WI38 (cell line): ENCODE measurements at regions not wholly inside any gene's neighbourhood (a gene's known extent, or its start where the extent isn't known, plus 50 kb on each side); places are given as distances from the start of the nearest gene placed in this dataset.

Source experiments
- H3K4me3 ChIP-seq: 2 replicates; pipeline ENCODE4 v1.5.1; 2011; ENCODE audit warnings: low read depth, mild to moderate bottlenecking, control low read depth, low read length
- CTCF ChIP-seq: IDR thresholded peaks from 2 replicates; pipeline ENCODE4 v1.5.1; 2012; ENCODE audit warnings: low read depth, mild to moderate bottlenecking, control low read depth, low read length

DNA sequence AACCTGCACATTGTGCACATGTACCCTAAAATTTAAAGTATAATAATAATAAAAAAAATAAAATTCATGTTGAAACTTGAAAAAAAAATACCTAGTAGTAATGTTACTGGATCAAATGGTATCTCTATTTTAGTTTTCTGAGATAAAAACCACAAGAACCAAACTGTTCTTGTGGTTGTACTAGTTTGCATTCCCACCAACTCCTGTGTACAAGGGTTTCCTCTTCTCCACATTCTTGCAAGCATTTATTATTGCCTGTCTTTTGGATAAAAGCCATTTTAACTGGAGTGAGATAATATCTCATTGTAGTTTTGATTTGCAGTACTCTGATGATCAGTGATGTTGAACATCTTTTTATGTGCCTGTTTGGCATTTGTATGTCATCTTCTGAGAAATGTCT is 177.7 kb downstream of the KIF20B start:
- TF ChIP-seq CTCF: no peak

GRCh38 chr10:89887406-89887805 is 186.0 kb downstream of the KIF20B start:
- no peak overlapping the region for H3K4me3 ChIP-seq
- no peak for TF ChIP-seq CTCF

More for the DNA sequence above, 177.7 kb downstream of the KIF20B start:
- no peak overlapping the region for H3K4me3 ChIP-seq

GRCh38 chr10:89887830-89888229 is 186.4 kb downstream of the KIF20B start:
- TF ChIP-seq CTCF: no peak
- no peak overlapping the region for H3K4me3 ChIP-seq

- no peak overlapping the region for H3K4me3 ChIP-seq
- TF ChIP-seq CTCF: no peak
Measured at GRCh38 chr10:89888321-89889070, 187.1 kb downstream of the KIF20B start.

DNA sequence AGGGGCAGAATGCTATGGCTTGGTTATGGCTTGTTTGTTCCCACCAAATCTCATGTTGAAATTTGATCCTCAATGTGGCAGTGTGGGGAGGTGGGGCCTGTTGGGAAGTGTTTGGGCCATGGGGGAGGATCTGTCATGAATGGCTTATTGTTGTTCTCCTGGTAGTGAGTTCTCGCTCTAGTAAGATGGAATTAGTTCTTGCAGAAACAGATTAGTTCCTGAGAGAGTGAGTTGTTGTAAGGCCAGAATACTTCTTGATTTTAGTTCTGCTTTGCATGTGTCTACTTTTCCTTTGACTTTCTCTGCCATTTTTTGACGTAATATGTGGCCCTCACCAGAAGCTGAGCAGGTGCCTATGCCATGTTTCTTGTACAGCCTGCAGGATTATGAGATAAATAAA is 188.2 kb downstream of the KIF20B start:
- H3K4me3 ChIP-seq: no peak overlapping the region
- no peak for TF ChIP-seq CTCF

DNA sequence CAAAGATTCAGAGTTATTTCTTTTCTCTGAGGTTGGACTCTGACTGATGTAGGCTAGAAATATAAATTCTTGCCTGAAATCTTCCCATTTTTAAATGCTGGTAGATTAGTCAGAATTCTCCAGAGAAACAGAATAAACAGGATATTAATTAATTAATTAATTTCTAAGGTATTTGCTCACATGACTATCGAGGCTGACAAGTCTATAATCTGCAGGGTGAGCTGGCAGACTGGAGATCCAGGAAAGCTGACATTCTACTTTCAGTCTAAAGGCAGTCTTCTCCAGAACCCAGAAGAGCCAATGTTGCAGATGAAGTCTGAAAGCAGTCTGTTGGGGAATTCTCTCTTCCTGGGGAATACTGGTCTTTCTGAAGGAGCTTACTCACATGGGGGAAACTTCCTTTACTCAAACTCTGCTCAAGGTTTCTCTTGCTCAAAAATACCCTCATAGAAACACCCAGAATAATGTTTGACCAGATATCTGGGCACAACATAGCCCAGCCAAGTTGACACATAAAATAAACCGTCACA is 189.7 kb downstream of the KIF20B start:
- no peak for TF ChIP-seq CTCF

DNA sequence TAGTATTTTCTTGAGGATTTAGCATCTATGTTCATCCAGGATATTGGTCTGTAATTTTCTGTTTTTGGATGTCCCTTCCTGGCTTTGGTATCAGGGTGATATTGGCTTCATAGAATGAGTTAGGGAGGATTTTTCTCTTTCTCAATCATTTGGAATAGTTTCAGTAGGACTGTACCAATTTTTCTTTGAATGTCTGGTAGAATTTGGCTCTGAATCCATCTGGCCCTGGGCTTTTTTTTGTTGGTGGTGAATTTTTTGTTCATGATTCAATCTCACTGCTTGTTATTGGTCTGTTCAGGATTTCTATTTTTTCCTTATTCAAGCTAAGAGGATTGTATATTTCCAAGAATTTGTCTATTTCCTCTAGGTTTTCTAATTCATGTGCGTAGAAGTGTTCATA is 192.7 kb downstream of the KIF20B start:
- no peak overlapping the region for H3K4me3 ChIP-seq
- TF ChIP-seq CTCF: no peak

More for the DNA sequence above, 189.7 kb downstream of the KIF20B start:
- H3K4me3 ChIP-seq: no peak overlapping the region
